DMS153 (cell line): ENCODE measurements at regions not wholly inside any gene's neighbourhood (a gene's known extent, or its start where the extent isn't known, plus 50 kb on each side); places are given as distances from the start of the nearest gene placed in this dataset.

Source experiments
- DNase-seq: peaks from one replicate; lab custom pipeline; 2025; lab: John Stamatoyannopoulos, UW

DNA sequence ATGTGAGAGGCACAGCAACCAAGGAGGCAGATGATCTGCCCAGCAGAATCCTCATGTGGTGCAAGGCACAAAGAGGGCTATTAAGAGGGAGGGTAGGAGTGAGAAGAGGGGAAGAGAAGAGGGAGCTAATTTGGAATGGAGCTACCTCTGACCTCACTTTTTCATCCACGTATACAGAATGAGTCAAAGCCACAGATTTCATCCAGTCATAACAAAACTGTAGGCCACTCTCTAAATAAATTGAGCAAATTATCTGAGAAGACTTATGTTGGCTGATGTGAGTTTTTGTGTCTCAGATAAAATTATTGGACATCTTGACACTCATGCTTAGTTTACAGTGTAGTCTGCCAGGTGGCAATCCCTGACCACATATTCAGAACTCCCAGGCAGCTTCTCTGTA is 325.6 kb downstream of the TTLL7 start:
- no peak for DNase-seq

DNA sequence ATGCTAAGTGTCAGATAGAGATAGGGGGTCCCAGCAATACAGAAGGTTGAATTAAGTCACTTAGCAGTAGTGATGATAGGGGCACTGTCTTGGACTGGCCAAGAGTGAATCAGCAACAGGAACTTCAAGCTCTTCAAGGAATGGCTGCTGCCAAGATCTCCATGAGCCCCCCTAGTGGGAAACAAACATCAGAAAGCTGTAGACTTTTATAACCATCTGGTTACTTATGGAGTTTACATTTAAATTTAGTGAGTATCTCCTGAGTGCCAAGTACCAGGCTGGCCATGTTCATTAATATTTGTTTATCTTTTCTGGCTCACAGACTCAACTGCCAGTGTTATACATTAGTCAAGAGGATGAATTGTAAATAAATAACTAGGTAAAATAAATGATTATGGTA is 327.3 kb downstream of the TTLL7 start:
- no peak for DNase-seq

DNA sequence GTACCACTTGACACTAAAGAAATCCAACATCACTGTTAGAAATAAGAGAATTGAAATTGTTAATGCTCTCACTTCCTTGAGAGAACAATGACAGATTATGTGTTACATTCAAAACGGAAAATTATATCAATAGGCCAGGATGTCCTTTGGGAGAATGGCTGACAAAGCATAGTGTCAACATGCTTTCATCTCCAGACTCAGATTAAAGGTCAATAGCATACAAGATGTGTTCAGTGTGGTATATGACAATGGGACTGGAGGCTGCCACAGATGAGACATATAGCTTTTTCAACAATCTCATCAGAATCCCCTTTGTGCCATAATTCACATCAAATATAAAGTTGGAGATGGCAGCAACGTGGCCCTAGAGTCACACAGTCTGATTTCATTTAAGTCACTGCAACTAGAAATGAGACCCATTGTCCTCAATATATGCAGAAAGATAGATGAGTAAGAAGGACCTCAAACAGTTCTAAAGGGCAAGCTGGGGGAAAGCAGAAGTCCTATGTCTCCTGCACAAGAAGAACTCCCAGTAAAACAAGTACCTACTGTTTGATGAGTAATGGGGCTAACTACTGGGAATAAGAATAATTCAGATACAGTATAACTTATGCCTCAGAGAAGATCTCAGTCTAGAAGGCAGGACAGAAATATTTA is 327.9 kb downstream of the TTLL7 start:
- peak; percentile 45 for DNase-seq

DNA sequence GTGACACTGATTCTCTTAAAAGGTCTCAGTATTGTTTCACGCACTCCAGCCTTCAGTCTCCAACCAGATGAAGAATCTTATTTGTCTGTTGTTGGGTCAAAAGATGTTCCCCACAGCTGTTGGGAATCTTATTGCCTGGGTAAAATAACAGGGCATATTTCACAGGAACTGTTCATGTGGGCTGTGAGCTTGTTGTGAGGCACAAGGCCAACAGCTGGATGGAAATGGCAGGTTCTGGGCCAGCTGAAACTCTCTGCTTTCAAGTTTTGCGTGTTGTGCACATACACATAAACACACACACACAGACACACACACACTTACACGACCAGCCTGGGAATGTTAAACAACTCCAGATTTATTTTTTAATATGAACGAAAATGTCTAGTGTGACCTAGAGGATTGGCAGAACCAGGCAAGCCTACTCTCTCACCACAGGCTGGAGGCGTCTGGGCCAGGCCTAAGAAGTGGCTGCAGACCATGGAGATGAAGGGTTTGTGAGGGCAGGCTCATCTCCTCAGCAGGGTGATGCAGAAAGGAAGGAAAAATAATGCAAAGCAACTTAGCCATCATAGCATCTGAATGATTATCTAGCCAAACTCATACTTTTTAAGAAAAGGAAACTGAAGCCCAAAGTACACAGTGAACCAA is 357.0 kb downstream of the TTLL7 start:
- no peak for DNase-seq

DNA sequence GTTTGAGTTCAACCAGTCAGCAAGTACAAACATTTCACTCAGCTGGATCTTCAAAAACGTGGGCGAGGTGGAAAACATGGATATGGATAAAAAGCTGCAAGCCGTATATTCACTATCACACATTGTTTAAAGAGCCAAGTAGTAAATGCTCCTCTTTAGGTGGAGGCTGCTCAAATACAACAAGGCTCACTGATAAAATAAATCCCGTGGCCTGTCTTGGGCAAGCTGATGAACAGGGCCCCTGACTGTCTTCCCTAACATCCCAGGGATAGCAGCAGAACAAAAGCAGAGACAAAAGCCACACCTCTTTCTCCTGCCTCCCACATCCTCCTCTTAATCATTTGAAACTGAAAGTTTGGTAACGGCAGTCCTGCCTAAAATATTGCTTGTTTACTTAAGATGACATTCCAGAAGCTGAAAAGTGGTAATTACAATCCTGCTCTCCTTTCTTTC is 357.7 kb downstream of the TTLL7 start:
- no peak for DNase-seq

DNA sequence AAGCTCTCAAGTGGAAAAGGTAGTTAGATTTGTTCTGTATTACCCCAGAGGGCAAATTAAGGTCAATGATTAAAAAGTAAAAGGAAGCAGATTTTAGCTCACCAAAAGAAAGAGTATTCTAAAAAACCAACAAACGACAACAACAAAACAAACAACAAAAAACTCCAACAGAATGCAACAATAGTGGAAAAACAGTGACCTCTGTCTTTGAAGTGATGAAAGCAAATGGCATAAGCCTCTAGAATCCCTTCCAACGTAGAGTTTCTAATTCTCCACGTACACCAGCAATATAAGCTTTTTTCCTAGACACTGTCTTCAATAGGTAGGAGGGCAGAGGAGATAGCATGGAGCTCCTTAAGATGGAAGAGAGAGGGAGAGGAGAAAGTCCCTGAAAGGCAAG is 359.1 kb downstream of the TTLL7 start:
- DNase-seq = no peak

DNA sequence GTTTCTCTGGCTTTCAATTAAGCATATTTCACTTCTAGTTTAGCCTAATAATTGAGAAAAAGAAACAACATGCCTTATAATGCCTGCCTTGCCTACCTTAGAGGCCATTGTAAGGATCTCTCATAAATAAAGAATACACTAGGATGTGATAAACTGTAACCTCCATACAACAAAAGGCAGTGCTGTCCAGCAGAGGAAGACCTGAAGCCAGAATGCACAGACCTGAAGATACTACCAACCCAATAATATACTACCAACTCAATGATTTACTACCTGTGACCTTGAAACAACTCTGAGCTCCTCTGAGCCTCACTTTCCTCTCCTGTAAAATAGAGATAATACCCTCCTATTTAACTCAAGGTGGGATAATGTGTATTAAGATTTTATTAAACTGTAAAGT is 361.3 kb downstream of the TTLL7 start:
- DNase-seq = no peak

DNA sequence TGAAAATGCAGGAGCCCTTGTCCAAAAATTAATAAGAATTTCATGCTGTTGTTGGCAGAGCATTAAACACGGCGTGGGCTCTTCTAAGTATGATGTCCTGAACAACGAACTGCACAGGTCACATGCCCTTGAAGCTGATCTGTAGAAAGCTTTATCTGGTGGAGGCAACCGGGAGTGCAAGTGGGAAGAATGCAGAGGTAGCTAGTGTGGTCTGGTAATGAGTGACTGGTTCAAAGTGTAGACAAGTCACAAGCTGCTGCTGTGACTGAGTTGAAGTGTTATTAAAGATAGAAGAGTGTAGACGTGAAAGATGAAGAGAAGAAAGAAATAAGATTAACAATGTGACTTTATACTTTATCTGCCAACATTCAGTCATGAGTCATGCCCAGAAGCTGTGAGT is 361.9 kb downstream of the TTLL7 start:
- DNase-seq = no peak

DNA sequence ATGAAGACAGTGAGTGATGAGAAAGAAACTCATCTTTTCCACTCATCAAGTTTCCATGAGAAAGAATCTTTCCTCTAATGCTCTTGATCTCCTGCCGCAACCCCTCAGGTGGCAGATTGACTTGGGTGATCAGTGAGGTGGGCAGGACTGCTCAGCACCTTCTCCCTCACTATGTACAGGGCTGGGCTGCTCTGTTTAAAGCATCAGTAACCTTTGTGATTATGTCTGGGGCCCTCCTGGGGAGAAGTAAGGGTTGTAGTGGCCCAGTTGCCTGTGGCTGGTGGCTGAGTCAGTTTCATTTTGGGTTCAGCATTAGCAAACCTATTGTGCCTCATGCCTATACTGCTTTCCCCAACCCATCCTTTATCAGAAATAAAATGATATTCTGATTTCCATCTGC is 366.0 kb downstream of the TTLL7 start:
- no peak for DNase-seq

DNA sequence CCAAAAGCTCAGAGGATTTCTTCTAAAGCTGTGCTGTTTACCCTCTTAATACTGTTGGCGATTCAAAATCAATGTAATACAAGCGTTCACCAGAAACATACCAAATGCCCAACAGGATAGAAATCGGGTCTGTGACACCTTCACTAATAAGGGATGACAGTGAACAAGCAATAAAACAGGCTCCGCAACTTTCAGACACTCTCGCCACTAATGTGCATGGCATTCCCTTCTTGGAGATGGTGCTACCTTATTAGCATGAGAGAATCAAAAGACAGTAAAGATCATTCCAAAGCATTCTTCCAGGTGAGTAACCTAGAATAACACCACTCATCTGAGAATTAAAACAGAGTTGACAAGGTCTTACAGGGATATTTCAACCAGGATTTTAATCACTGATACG is 367.1 kb downstream of the TTLL7 start:
- DNase-seq = no peak

DNA sequence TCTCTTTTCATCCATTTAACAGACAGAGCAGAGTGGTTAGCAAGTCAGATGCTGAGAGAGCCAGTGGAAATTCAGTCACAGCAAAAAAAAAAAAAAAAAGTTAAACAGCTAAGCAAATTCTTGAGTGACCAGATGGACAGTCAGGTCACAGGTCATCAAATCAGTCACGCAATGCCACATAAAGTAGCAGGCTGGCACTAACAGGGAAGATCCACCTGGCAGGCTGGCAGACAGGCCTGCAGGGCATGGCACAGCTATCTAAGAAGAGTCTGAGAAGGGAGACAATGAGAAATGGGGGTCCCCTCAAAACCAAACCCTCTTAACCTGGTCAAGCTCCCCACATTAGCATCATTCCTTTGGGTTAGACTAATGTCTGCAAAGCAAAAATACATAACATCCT is 371.9 kb downstream of the TTLL7 start:
- DNase-seq = no peak

DNA sequence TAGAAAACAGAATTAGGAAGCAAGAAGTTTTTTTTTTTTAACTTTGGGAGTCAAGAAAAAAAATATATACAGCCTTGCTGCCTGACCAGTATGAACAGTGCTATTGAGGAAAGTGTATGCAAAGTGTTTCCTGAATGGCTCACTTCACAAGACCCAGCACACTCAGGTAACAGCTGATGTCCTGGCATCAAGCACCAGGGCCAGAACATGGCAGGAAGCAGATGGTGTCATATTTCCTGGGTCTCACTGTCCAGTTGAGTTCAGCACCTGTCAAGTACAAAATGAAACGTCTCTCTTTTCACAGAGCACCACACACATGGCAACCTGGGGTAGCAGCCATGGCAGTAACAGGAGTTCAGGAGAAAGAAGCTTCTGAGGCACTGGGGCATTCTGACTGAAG is 372.3 kb downstream of the TTLL7 start:
- DNase-seq = peak; percentile 94

DNA sequence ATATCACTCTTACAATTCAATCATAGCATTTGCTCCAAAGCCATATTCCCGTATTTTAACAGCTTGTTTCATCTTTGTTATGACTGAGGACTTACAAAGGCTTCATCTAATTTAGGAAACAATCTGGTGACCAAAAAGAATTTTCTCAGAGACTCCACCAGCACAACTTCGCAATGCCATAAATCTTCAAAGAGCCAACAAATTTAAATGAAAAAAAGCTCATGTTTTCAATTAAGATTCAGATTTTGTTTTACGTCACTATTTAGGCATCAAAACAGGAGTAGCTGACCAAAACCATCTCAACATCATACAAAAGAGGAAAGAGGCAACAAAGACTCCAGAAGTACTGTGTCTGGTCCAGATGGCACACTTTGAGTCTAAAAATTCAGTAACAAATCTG is 373.3 kb downstream of the TTLL7 start:
- no peak for DNase-seq

DNA sequence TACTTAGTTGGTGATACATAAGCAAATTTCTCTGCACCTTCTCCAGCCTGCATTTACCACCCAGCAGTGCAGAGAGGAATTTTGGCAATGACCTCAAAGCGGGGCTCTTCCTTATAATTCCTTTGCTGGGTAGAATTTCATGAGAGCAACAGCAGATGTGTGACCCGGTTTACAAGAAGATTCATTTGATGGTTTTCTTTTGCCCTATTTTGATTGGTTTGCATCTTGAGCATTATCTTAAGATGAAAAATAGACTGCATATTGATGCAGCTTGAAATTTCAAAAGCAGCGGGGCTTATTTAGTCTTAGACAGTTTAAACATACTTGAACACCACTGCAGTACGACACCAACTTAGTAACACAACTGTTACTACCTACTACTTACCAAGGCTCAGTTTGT is 378.9 kb downstream of the TTLL7 start:
- no peak for DNase-seq

DNA sequence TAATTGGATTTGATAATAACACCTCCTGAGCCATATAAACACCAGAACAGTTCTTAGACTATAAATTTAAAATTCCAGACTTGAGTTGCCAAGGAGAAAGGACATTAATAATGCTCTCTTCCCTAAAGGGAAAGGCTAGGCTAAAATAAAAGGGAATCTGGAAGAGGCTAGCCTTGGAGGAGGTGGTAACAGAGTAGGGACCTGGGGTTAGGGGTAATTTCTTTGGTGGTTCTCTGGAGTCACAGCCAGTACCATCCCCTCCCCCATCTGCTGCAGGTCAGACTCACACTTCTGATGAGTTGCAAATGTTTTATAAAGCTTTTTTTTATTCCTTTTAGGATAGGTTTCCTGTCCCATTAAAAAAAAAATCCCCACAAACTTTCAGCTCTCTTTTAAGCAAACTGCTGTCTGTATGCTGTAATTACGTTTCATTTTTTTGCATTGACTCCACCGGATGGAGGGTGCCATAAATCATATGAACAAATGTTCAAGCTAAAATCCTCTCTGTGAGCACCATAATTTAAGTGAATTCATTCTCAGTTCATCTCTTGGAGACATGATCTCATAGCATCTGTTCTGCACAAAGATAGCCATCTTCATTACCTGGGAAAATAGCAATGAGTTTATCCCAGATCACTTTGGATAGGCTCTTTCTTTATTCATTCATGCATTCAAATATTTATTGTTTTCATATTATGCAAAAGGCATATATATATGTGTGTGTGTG is 379.6 kb downstream of the TTLL7 start:
- no peak for DNase-seq

DNA sequence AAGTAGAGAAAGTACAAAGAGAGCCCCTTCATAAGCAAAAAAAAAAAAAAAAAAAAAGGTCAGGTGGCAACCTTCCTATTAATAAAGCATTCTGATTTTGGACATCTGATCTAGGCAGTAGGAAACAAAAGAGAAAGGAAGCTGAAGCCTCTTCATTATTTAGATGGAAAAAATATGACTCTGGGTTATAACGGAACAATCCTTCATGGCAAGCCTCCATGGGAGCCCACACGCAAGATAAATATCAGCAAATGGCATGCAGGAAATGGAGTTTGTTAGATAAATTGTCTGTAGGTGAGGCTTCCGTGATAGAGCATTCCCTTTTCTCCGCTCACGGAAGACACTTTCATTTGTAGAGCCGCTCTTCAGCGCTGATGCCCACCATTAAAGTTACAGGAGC is 381.0 kb downstream of the TTLL7 start:
- DNase-seq = no peak

DNA sequence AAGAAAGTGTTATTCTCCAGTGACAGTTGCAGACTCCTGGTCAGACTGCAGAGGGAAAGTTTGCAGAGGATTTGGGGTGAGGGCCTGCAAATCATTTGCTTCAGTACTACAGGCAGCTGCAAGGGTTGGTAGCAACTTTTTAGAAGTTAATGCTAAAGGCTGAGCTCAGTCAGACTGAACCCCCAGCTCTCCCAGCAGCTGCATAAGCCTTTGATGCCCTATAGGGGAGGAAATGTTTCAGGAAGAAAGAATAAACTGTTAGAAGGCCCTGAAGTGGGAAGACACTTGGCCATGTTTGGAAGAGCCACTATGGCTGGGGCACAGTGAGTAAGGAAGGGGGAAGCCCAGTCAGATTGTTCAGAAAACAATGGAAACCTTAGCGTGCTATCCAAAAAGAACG is 383.6 kb downstream of the TTLL7 start:
- DNase-seq = no peak

DNA sequence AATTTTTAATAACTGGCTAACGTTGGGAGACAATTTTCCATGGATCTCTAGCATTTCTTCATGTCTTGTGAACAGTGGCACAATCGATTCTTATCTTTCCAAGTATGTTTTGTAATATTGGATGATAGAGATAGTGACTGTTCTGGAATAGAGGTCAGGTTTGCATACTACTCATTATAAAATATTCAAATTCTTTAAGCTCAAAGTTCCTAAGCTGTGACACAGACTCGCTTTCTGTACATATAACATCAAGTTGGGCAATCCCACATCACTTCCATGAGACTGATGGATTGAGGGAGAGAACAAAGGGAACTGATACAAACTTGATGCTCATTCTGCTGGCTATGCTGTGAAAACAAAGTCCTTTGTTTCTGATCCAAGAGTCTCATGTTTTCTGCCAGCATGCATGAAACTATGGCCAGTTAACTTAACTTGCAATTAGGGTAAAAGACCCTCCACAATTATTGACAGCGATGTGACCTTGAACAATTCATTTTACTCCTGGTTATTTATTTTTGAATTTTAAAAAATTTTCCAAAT is 392.4 kb downstream of the TTLL7 start:
- no peak for DNase-seq

DNA sequence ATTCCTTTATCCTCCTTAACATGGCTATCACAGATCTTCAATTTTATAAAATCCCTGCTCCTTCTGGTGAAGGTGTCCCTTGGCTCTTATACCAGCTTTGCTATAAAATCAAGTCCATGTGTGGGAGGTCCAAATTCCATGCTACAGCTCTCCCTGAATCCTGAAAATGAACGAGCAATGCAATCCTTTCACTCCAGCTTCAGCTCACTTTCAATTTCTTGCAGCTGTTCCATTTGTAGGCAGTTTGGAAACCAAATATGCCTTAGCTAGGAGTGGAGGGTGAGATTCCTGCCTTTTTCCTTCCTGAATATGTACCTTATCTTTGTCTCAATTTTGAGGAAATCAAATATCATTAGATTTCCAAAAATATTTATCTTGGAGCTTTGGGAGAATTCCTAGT is 402.6 kb downstream of the TTLL7 start:
- no peak for DNase-seq

DNA sequence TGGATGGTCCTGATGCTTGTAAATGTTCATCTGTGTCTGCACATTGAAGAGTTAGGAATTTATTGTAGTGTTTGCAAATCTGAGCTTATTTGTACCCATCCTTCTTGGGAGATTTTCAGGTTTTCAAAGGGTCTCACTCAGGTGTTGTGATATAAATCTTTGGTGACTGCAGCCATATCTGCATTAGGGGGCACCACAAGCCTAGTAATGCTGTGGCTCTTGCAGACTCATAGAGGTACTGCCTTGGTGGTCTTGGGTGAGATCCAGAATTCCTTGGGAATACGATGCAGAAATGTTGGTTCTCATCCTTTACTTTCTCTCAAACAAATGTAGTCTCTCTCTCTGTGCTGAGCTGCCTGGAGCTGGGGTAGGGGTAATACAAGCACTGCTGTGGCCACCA is 405.9 kb downstream of the TTLL7 start:
- DNase-seq = no peak

DNA sequence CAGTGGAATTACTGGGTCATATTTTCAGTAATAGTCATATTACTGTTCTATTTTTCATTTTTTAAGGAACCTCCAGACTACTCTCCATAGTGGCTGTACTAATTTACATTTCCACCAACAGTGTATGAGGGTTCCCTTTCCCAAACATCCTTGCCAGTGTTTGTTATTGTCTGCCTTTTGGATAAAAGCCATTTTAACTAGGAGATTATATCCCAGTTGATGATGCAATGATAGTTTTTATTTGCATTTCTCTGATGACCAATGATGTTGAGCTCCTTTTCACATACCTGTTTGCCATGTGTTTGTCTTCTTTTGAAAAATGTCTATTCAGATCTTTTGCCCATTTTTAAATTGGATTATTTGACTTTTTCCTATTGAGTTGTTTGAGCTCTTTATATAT is 410.8 kb downstream of the TTLL7 start:
- no peak for DNase-seq

DNA sequence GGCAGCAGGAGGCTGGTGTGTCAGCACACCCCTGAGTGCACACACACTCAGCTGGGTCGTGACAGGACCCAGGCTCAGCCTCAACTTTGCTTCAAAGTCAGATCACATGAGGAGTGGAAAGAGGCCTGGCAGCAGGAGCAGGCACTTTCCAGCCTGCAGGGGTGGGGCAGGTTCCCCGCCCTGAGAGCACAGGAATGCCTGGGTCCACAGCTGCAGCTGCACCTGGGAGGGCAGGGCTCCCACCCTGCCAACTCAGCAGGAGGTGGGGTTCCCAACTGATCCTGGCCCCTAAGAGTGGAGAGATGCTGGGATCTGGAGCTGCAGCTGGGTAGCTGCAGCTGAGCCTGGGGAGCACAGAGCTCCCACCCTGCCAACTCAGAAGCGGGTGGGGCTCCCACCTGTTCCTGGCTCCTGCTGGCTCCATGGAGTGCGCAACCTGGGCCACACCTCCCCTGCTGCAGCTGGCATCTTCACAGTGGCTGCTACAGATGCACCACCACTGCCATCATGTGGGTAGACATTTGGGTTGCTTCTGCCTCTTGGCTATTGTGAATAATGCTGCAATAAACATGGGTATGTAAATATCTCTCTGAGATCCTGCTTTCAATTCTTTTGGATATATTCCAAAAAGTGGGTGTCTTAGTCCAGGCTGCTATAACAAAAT is 415.4 kb downstream of the TTLL7 start:
- peak; percentile 15 for DNase-seq

DNA sequence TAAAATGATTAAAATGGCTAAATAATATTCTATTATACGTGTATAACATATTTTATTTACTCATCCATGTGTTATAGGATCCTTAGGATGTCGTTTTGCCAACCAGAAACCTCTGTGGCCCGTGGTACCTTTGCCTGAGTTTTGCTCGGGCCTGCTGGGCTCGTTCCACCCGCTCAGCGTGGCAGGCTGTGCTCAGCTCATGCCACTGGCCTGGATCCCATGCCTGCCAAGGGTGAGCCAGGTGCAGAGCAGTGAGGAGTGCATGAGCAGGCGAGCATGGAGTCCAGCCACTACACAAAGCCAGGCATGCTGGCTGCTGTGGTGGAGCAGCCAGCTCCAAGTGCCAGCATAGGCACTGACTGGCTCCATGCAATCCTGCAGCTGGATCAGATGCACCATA is 417.2 kb downstream of the TTLL7 start:
- DNase-seq = no peak
